Peyer's patch (tissue), 4 donors: ENCODE measurements at regions not wholly inside any gene's neighbourhood (a gene's known extent, or its start where the extent isn't known, plus 50 kb on each side); places are given as distances from the start of the nearest gene placed in this dataset.

Experiments
- CTCF ChIP-seq, 6 experiments: fragments of 450-650 bp in 4 of 6; fragments of 200-600 bp in 2 of 6; sonication (generic) in 1 of 6; IDR thresholded peaks; one replicate each; pipeline ENCODE4 v1.5.1; 2017 to 2019; ENCODE audit warnings: antibody characterized with exemption in 6 of 6, mild to moderate bottlenecking in 3 of 6, moderate library complexity in 1 of 6
- POLR2A ChIP-seq, 2 donors: fragments of 450-650 bp; IDR thresholded peaks; one replicate each; pipeline ENCODE4 v1.5.1; 2017; ENCODE audit warnings: antibody characterized with exemption in 2 of 2, mild to moderate bottlenecking in 2 of 2, moderate library complexity in 2 of 2

DNA sequence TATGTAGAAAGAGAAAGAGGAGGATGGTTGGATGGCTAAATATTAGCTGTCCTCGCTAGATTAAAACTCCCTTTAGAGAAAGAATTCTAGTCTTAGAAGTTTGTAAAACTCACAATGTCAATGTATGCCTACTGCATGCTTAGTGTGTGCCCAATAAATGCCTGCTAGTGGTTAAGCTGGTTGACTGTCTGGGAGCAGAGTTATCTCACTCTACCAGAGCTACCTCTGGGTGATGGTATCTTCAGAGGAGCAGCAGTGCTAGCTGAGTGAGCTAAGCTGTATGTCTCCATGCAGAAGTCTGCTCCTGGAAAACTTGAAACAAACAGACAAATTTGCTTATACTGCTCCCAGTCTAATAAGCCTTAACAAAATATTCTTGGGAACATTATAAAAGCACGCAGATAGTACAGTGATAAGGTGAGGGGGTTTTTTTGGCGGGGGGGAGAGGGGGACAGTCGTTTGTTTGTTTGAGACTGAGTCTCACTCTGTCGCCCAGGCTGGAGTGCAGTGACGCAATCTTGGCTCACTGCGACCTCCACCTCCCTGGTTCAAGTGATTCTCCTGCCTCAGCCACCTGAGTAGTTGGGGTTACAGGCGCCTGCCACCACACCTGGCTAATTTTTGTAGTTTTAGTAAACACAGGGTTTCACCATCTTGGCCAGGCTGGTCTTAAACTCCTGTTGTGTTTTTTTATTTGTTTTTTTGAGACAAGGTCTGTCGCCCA is 202.8 kb upstream of the TSC22D1 start:
- TF ChIP-seq CTCF (IDR thresholded peaks at IDR 0.05): no peak
- TF ChIP-seq POLR2A (IDR thresholded peaks at IDR 0.05): no peak
